CD1c-positive myeloid dendritic cell (primary cell): ENCODE measurements at regions not wholly inside any gene's neighbourhood (a gene's known extent, or its start where the extent isn't known, plus 50 kb on each side); places are given as distances from the start of the nearest gene placed in this dataset.
"Not testable (repeated sequence)": the region's sequence is repeated elsewhere in the genome, so short reads cannot be mapped to it uniquely, and the experiment has no call there.

Experiments
- DNase-seq: peaks from one replicate; pipeline ENCODE4 v3.0.0-alpha.2; 2016; ENCODE audit errors: extremely low spot score

DNA sequence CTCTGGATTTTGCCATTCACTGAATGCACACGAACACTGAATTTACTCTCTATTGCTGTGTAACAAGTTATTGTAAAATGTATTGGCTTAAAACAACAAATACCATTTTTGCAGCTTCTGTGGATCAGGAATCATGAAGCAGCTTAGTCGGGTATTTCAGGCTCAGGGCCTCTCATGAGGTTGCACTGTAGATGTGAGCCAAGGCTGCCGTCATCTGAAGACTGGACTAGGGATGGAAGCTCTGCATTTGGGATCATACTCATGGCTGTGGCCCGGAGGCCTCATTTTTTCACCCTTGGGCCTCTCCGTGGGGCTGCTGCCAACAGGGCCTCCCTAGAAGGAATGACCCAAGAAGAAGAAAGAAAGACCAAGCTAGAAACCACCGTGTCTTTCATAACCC lies 492.4 kb upstream of the CDH4 start:
- DNase-seq, result no peak

DNA sequence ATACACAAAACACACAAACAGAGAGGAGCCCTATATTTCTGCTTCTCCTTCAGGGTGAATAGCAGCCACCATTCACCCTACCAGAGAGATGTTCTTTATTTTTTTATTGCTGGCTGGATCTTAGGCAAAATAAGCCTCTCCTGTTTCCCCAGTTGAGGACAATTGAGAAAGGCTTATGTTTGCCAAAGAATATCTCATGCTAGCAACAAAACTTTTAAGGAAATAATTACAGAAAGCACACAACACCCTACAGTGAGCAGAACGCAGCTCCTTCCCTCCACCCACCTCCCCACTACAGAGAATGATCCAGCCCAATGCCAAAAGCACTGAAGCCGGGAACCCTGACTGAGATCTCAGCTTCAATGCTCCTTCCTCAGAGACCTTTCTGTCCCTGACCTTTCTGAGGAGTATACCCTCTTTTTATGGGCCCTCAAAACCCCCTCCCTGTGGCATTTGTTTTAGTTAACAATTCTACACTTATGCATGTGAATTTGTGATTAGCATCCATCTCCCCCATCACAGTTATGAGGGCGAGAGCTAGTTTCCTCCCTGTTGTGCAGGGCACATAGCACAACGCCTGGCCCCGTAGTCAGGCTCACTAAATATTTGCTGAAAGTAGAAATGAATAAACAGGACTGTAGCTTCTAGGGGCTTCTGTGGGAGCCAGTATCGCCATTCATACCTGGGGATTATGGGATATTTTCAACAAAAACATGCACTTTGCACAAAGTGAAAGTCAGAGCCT lies 491.6 kb upstream of the CDH4 start:
- DNase-seq, result no peak

GRCh38 chr20:60761056-60761455 lies 491.0 kb upstream of the CDH4 start:
- DNase-seq, result no peak

GRCh38 chr20:60762386-60762785 lies 489.7 kb upstream of the CDH4 start:
- DNase-seq, result no peak

DNA sequence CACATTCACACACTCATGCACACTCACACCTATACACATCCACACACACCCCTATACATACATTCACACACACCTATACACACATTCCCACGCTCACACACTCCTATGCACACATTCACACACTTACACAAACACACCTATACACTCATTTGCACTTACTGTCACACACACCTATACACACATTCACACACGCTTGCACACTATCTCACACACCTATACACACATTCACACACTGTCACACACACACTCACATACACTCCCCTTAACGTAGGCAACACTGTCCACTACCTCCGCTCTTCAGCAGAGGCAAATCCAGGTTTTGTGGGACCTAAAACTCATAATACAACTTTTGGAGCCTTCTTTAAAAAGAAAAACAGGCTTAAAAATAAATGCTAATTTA lies 487.7 kb upstream of the CDH4 start:
- no peak for DNase-seq

- DNase-seq, result no peak
Measured at GRCh38 chr20:60764771-60765170, 487.3 kb upstream of the CDH4 start.

GRCh38 chr20:60765821-60766403 lies 486.1 kb upstream of the CDH4 start:
- DNase-seq, result no peak

GRCh38 chr20:60768216-60768615 lies 483.8 kb upstream of the CDH4 start:
- no peak for DNase-seq

DNA sequence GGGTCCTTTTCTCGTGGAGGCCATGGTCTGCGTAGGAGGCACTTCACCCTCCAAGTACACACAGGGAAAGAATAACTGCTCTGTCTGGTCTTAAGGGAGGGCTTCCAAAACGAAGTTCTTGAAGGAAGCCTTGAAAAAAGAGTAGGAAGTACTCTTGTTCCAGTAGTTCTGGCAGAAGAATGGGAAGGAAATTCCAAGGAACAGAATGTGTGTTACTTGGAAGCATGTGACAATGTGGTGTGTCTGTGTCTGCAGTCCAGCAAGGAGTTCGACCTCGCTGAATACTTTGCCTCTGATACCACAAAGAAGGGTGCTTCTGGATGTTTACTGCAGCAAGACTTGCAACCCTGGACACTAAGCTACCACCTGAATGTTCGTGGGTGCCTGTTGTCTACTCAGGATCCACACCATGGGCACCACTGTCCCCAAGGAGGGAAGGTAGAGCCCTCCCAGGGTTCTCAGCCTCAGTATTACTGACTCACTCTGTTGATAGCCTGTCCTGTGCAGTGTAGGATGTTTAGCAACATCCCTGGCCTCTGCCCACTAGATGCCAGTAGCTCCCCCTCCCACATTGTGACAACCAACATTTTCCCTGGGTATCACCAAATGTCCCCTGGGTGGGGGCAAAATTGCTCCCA lies 471.6 kb upstream of the CDH4 start:
- DNase-seq, result no peak

DNA sequence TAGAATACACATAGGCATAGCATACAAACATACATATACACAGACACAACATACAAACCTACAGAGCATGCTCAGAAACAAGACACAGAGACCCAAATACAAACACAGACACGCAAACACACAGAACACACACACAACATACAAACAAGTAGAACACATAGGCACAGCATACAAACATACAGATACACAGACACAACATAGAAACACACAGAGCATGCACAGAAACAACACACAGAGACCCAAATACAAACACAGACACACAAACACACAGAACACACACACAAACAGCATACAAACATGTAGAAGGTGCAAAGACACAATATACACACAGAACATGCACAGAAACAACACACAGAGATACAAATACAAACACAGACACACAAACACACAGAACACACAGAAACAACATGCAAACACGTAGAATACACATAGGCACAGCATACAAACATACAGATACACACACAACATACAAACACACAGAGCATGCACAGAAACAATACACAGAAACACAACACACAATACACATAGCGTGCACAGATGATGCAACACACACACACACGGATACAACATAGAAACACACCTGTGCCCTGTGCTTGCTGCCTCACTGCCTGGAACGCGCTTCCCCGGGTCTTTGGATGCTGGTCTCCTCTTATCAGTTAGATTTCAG lies 469.0 kb upstream of the CDH4 start:
- DNase-seq, result no peak

DNA sequence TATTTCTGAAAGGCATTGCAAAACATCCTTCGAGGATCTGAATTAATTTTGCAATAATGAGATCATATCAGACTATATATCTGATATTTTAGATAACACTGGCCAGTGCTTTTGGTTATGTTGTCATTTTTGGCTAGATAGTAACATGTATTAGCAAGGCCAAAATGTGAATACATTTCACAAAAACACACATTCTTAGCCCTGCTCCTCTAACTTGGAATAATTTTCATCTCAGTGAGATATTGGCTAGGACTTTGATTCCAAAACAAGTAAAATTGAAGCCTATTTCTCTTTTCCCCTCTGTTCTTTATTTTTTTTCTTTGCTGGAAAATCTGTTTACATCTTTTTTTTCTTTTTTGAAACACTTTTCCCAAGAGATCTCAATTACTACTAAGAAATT lies 466.8 kb upstream of the CDH4 start:
- DNase-seq, result no peak

DNA sequence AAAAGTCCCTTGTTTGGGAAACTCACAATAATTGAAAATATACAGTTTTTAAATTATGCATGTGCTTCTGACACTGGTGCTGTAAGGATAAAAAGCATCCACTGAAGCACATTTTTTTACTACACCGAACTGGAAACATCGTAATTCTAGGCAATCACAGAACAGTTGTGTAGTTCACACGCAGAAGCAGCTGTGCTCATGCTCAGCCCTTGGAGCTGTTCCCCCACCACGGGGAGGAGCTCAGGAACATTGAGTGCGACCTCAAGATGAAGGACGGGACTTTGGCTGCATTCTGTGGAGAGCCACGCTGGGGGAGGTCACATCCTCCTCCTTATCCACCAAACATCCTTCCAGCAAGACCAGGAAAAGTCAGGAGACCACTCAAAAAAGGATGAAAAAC lies 466.3 kb upstream of the CDH4 start:
- no peak for DNase-seq

DNA sequence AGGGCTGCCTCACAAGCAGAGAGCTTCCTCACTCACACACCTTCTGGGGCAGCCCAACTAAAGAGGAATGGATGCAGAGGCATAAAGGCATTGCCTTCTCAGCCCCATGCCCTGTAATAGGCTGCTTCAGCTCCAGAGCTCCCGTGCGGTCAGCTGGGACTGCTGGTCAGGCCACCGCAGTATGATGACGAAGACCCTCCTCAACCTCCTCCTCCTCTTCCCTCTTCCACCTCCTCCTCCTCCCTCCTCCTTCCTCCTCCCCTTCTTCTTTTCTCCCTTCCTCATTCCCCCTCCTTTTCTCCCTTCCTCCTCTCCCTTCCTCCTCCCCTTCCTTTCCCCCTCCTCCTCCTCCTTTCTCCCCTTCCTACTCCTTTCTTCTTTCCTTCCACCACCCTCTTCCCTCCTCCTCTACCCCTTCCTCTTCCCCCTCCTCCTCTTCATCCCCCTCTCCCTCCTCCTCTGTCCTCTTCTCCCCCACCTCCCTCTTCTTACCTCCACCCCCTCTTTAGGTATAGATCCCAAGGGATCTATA lies 465.3 kb upstream of the CDH4 start:
- no peak for DNase-seq

DNA sequence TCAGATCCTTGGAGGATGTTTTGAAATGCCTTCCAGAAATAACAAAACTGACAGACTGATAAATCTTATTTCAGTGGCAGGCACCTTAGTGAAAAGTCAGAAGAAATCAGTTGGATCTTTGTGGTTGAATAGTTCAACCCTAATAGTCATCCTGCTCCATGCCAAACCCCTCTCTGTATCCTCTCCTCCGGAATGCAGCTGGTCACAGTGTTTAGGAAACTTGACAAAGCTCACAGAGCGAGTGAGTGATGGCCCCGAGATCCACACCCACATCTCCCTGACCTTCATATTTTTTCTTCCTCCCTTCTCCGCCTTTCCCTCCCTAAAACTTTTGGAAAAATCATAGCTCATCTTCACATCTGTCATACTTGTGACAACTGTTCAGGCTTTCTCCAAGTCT lies 464.8 kb upstream of the CDH4 start:
- no peak for DNase-seq

GRCh38 chr20:60788070-60788469 lies 464.0 kb upstream of the CDH4 start:
- DNase-seq, result no peak

- no peak for DNase-seq
Measured at GRCh38 chr20:60789399-60789798, 462.7 kb upstream of the CDH4 start.

DNA sequence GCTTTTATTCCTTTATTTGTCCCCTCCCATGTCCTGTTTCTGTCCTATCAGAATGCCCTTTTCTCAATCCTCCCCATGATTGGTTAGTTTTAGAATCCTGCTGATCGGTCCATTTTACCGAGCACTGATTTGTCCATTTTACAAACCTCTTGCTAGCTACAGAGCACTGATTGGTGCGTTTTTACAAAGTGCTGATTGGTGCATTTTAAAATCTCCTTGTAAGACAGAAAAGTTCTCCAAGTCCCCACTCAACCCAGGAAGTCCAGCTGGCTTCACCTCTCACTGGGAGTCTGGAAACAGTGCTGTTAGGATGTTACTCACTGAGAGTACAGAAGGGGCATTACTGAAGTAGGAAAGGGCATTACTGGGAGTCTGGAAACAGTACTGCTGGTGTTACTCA lies 461.7 kb upstream of the CDH4 start:
- DNase-seq, result not testable (repeated sequence)

DNA sequence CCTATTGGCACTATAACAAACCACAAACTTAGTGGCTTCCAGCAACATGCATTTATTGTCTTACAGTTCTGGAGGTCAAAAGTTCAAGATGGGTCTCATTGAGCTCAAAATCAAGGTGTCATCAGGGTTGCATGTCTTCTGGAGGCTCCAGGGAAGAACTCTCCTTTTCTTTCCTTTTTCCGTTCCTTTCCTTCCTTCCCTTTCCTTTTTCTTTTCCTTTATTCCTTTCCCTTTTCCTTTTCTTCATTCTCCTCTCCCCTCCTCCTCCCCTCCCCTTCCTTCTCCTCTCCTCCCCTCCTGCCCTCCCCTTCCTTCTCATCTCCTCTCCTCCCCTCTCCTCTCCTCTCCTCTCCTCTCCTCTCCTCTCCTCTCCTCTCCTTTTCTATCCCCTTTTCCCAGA lies 460.2 kb upstream of the CDH4 start:
- DNase-seq, result no peak

- DNase-seq, result no peak
Measured at GRCh38 chr20:60792941-60793340, 459.1 kb upstream of the CDH4 start.

DNA sequence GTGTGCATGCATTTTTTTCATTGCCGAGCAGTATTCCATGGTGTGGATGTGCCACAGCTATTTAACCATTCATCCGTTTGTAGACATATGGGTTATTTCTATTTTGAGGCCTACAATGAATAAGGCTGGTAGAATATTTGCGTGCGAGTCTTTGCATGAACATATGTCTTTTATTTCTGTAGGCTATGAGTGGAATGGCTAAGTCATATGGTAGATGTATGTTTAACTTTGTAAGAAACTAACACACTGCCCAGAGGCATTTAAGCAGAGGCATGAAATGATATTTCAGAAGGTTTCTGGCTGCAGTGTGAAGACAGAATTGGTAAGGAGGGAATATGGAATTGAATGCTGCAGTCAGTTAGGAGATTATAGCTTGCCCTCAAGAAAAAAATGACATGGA lies 457.4 kb upstream of the CDH4 start:
- DNase-seq, result no peak

DNA sequence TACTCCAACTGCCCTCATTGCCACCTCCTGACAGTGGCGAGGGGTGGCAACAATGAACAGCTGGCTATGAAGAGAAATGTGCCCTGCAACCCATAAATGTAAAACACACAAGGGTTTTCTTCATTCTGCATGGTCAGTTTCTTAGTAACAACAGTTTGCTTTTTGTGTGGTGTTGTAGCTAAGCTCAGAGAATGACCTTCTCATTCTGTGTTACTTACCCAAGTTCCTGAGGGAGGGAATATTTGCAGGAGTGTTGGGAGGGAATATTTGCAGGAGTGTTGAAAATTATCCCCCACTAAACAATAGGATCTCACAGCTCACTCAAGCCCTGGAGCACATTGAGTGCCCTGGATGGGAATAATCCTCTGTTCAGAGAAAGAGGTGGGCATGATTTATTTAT lies 456.4 kb upstream of the CDH4 start:
- DNase-seq, result no peak

DNA sequence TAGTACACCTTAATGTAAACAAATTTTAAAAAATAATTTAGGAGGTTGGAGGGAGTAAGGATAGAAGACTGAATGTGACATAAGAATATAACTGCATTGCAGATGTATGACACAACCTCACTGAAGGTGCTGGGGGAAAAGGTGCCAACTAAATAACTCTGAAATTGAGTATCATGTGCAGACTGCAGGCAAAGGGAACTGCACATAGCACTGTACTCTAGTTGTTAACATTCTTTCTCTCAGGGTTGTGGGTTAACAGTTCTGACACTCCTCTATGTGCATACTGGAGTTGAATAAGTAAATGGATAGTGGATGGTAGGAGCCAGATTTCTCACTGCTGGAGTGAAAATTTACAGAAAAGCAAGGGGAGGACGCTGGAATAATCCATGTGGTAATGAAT lies 451.9 kb upstream of the CDH4 start:
- no peak for DNase-seq

DNA sequence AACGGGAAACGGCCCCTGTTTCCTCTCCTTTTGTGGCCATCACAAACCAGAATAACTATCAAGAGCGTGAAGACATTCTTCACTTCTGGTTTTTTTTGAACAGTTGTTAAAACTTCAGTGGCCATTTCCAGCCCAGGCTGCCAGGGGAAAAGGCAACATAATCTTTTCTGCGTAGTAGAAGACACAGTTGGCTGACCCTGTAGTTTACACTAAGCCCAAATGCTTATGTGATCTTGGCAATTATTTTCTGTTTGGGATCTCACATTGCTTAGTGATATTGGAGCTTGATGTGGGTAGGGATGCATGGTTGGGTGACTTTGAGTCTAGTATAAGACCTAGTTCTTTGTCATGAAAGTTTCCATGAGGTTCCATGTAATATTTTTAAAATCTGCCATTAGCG lies 449.4 kb upstream of the CDH4 start:
- DNase-seq, result no peak
